OCI-LY7 (cell line): ENCODE measurements at regions not wholly inside any gene's neighbourhood (a gene's known extent, or its start where the extent isn't known, plus 50 kb on each side); places are given as distances from the start of the nearest gene placed in this dataset.

Experiments used
- BruUV-seq: library from RNA; stranded (reverse); fragments of 400-500 nt; replicated peaks from 2 replicates; lab custom pipeline; 2021; lab: Mats Ljungman, UMichigan
- CTCF ChIA-PET: fragments of 300-600 bp; sonication (Branson Sonifier 250); formaldehyde crosslinking; loops from one replicate; lab custom pipeline; 2022; ENCODE audit warnings: antibody characterized with exemption; ENCODE audit not compliant: unreplicated experiment; lab: Charles Lee
- POLR2A ChIA-PET: fragments of 300-600 bp; sonication (Branson Sonifier 250); formaldehyde crosslinking; loops from one replicate; lab custom pipeline; 2022; ENCODE audit warnings: antibody characterized with exemption; lab: Charles Lee
- DNase-seq: peaks from one replicate; pipeline ENCODE4 v3.0.0-alpha.2; 2015; ENCODE audit warnings: low spot score
- H2AFZ ChIP-seq: fragments of 200-600 bp; sonication (generic), shearing (Covaris generic); 2 replicates; pipeline ENCODE4 v1.6.1; 2014; ENCODE audit warnings: mild to moderate bottlenecking, antibody characterized with exemption, low read length, moderate library complexity
- H3K27ac ChIP-seq: fragments of 200-600 bp; sonication (generic); 2 replicates; pipeline ENCODE4 v1.5.1; 2014; ENCODE audit warnings: mixed run types, low read depth, mild to moderate bottlenecking, moderate library complexity, low read length, inconsistent platforms; ENCODE audit not compliant: poor library complexity, severe bottlenecking
- H3K36me3 ChIP-seq: fragments of 200-600 bp; sonication (generic); 2 replicates; pipeline ENCODE4 v1.6.1; 2014; ENCODE audit warnings: mild to moderate bottlenecking, antibody characterized with exemption, low read length, moderate library complexity, mixed read lengths; ENCODE audit not compliant: insufficient read depth
- H3K4me1 ChIP-seq: fragments of 200-600 bp; sonication (generic); 2 replicates; pipeline ENCODE4 v1.5.1; 2014; ENCODE audit warnings: mild to moderate bottlenecking, low read length; ENCODE audit not compliant: insufficient read depth, poor library complexity, severe bottlenecking
- H3K4me2 ChIP-seq: fragments of 200-600 bp; sonication (generic); 2 replicates; pipeline ENCODE4 v1.6.1; 2014; ENCODE audit warnings: mild to moderate bottlenecking, low read length
- H3K4me3 ChIP-seq: fragments of 200-600 bp; sonication (generic); 2 replicates; pipeline ENCODE4 v1.5.1; 2014; ENCODE audit warnings: mild to moderate bottlenecking, low read depth, low read length; ENCODE audit not compliant: poor library complexity, severe bottlenecking
- H3K79me2 ChIP-seq: fragments of 200-600 bp; sonication (generic); 2 replicates; pipeline ENCODE4 v1.6.1; 2016; ENCODE audit warnings: low read depth, mild to moderate bottlenecking, low read length, moderate library complexity, mixed read lengths; ENCODE audit not compliant: insufficient read depth
- H3K9me2 ChIP-seq: fragments of 200-600 bp; sonication (generic); 2 replicates; pipeline ENCODE4 v1.6.1; 2016; ENCODE audit warnings: mild to moderate bottlenecking, low read length, mixed read lengths; ENCODE audit not compliant: insufficient read depth
- H3K9me3 ChIP-seq: fragments of 200-600 bp; sonication (generic); 2 replicates; pipeline ENCODE4 v1.6.1; 2014; ENCODE audit warnings: mild to moderate bottlenecking, mixed run types, low read length, mixed read lengths
- H4K20me1 ChIP-seq: fragments of 200-600 bp; sonication (generic); 2 replicates; pipeline ENCODE4 v1.6.1; 2014; ENCODE audit warnings: mild to moderate bottlenecking, antibody characterized with exemption, low read length, moderate library complexity, mixed read lengths; ENCODE audit not compliant: insufficient read depth
- EZH2phosphoT487 ChIP-seq: fragments of 200-600 bp; sonication (generic); IDR thresholded peaks from 2 replicates; pipeline ENCODE4 v1.6.1; 2018; ENCODE audit warnings: low read depth, borderline replicate concordance, mild to moderate bottlenecking, mixed run types, antibody characterized with exemption, low read length, moderate library complexity, mixed read lengths
- intact Hi-C: fragments of 100-400 bp; cut with micrococcal nuclease; formaldehyde crosslinking; loops from one replicate; pipeline ENCODE4 v1.10.0; 2022; ENCODE audit not compliant: unreplicated experiment
- TF ChIP-seq, protein P1 (sequence below): fragments of 200-600 bp; sonication (generic); conservative IDR thresholded peaks from 2 replicates; pipeline ENCODE4 v1.5.1; 2014; ENCODE audit warnings: mild to moderate bottlenecking, antibody characterized with exemption, low read length, moderate library complexity, mixed read lengths

DNA sequence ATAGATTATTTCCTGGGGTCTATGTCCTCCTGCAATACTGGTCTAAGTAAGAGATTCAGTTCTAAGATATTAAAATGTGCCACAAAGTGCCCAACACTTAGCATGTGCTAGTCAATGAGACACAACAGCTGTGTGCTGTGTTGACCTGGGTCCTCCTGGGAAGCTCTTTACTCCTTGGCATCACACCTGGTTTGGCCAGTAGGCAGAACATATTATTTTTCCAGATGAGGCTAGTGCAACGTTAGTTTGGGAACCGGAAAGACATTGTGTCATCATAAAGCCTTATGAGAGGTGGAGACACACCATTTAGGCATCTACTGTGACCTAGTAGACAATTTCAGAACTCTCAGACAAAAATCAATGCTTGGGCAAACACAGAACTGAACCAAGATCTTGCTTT is 197.8 kb downstream of the MID1IP1 start:
- Histone ChIP-seq H3K4me2 (no peak overlapping the region), H3K79me2 (no peaks in the 10 kb centered on the region), H2AFZ (no peak overlapping the region), H3K9me2 (no peaks in the 10 kb centered on the region), H3K36me3 (no peaks in the 10 kb centered on the region), H3K9me3 (no peaks in the 10 kb centered on the region), H3K4me3 (no peak overlapping the region), H3K27ac (no peak overlapping the region), H3K4me1 (no peaks in the 10 kb centered on the region), H4K20me1 (no peaks in the 10 kb centered on the region)
- TF ChIP-seq, protein P1, sequence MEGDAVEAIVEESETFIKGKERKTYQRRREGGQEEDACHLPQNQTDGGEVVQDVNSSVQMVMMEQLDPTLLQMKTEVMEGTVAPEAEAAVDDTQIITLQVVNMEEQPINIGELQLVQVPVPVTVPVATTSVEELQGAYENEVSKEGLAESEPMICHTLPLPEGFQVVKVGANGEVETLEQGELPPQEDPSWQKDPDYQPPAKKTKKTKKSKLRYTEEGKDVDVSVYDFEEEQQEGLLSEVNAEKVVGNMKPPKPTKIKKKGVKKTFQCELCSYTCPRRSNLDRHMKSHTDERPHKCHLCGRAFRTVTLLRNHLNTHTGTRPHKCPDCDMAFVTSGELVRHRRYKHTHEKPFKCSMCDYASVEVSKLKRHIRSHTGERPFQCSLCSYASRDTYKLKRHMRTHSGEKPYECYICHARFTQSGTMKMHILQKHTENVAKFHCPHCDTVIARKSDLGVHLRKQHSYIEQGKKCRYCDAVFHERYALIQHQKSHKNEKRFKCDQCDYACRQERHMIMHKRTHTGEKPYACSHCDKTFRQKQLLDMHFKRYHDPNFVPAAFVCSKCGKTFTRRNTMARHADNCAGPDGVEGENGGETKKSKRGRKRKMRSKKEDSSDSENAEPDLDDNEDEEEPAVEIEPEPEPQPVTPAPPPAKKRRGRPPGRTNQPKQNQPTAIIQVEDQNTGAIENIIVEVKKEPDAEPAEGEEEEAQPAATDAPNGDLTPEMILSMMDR: no peak
- TF ChIP-seq EZH2phosphoT487: no peak
- intact Hi-C loops: no loop called here
- no TSS peak for BruUV-seq
- no peak for DNase-seq
- CTCF ChIA-PET: no interaction called here
- POLR2A ChIA-PET: no interaction called here

DNA sequence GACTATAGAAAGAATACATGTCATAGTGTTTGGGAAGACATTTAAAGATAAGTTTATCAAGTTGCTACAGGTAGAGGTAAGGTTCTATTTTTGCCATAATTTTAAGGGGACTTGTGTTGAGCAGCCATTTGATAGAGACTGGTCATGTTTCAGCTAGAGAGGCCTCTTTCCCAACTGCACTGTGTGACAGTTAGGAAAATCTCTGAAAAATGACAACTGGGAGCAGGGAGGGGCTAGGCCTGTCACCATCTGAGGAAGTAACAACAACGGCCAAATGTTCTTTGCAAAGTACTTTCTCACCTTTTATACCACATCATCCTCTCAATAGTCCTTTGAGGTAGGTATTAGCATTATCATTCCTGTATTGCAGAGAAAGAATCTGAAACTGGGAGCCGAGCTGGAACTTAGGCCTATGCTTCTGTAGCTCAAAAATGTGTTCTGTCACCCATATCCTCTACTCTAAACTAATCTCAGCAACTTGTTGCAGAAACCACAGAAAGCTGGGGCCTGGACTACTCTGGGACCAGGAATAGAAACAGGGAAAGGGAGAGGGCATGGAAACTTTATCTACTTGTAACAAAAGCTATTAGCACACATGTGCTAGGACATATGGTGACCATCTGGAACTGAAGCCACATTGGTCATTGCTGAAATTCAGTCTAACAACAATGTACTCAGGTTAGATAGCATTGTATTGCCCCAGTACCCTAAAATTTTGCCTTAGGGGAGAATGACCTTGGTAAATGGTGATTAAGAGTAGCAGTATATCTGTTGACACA is 198.9 kb downstream of the MID1IP1 start:
- no peaks in the 10 kb centered on the region for H3K4me1 ChIP-seq
- H3K9me2 ChIP-seq: no peaks in the 10 kb centered on the region
- H3K27ac ChIP-seq: no peak overlapping the region
- TF ChIP-seq, protein P1: no peak
- no peak for TF ChIP-seq EZH2phosphoT487
- no peaks in the 10 kb centered on the region for H3K9me3 ChIP-seq
- H3K79me2 ChIP-seq: no peaks in the 10 kb centered on the region
- no peaks in the 10 kb centered on the region for H4K20me1 ChIP-seq
- POLR2A ChIA-PET: no interaction called here
- CTCF ChIA-PET: no interaction called here
- H3K36me3 ChIP-seq: no peaks in the 10 kb centered on the region
- intact Hi-C loops: no loop called here
- no peak for DNase-seq
- no TSS peak for BruUV-seq
- no peak overlapping the region for H3K4me3 ChIP-seq
- H3K4me2 ChIP-seq: no peak overlapping the region
- H2AFZ ChIP-seq: no peak overlapping the region

DNA sequence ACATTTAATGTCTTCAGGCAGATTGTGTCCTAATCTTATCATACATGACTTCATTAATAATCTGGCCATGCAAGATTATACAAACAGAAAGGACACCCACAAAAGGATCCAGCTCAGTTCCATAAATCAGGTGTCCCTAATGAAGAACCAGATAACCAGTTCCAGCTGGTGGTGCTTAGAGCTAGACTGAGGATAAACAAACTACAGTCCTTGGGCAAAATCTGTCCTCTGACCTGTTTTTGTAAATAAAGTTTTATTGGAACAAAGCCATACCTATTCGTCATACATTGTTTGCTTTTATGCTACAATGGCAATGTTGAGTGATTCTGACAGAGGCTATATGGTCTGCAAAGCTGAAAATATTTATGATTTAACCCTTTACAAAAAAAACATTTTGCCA is 199.5 kb downstream of the MID1IP1 start:
- intact Hi-C loops: no loop called here
- Histone ChIP-seq H3K4me1 (no peaks in the 10 kb centered on the region), H2AFZ (no peak overlapping the region), H3K9me3 (no peaks in the 10 kb centered on the region), H4K20me1 (no peaks in the 10 kb centered on the region), H3K9me2 (no peaks in the 10 kb centered on the region), H3K36me3 (no peaks in the 10 kb centered on the region), H3K27ac (no peak overlapping the region), H3K4me2 (no peak overlapping the region), H3K79me2 (no peaks in the 10 kb centered on the region), H3K4me3 (no peak overlapping the region)
- TF ChIP-seq, protein P1: no peak
- no peak for TF ChIP-seq EZH2phosphoT487
- POLR2A ChIA-PET: no interaction called here
- CTCF ChIA-PET: no interaction called here
- BruUV-seq: no TSS peak
- no peak for DNase-seq
